GM13976 (cell line): ENCODE measurements at regions not wholly inside any gene's neighbourhood (a gene's known extent, or its start where the extent isn't known, plus 50 kb on each side); places are given as distances from the start of the nearest gene placed in this dataset.

Experiments
- DNase-seq: peaks from one replicate; pipeline ENCODE4 v3.0.0; 2012; ENCODE audit warnings: low spot score
- CTCF ChIP-seq: IDR thresholded peaks from 2 replicates; pipeline ENCODE4 v1.5.1; 2012; ENCODE audit warnings: borderline replicate concordance, mild to moderate bottlenecking; ENCODE audit not compliant: insufficient read depth; ENCODE audit errors: extremely low read depth, missing control alignments, control extremely low read depth
- in situ Hi-C: fragments of 300-500 bp; cut with MboI; formaldehyde crosslinking; loops from one replicate; pipeline ENCODE4 v1.12.0; 2022; ENCODE audit warnings: low sequenced_read_pairs, mixed read lengths, inconsistent platforms; ENCODE audit not compliant: unreplicated experiment

- no peak for DNase-seq
- in situ Hi-C loops = no loop called here
- no peak for TF ChIP-seq CTCF
These were observed 69.8 kb upstream of the PHACTR2 start for GRCh38 chr6:143607974-143608373.

- DNase-seq = no peak
- TF ChIP-seq CTCF = no peak
- in situ Hi-C loops = no loop called here
These were observed 70.6 kb upstream of the PHACTR2 start for GRCh38 chr6:143607168-143607567.

- TF ChIP-seq CTCF = no peak
- DNase-seq = no peak
- in situ Hi-C loops = no loop called here
These were observed 71.8 kb upstream of the PHACTR2 start for GRCh38 chr6:143605906-143606521.

GRCh38 chr6:143603455-143603854, 74.3 kb upstream of the PHACTR2 start:
- TF ChIP-seq CTCF = no peak
- in situ Hi-C loops = no loop called here
- DNase-seq = no peak

- DNase-seq = no peak
- no peak for TF ChIP-seq CTCF
- in situ Hi-C loops = no loop called here
These were observed 76.3 kb upstream of the PHACTR2 start for GRCh38 chr6:143601504-143601903.

- in situ Hi-C loops = no loop called here
- TF ChIP-seq CTCF = no peak
- no peak for DNase-seq
These were observed 76.9 kb upstream of the PHACTR2 start for GRCh38 chr6:143600821-143601220.
